ENCODE measurements at regions not wholly inside any gene's neighbourhood (a gene's known extent, or its start where the extent isn't known, plus 50 kb on each side); places are given as distances from the start of the nearest gene placed in this dataset.

DNA sequence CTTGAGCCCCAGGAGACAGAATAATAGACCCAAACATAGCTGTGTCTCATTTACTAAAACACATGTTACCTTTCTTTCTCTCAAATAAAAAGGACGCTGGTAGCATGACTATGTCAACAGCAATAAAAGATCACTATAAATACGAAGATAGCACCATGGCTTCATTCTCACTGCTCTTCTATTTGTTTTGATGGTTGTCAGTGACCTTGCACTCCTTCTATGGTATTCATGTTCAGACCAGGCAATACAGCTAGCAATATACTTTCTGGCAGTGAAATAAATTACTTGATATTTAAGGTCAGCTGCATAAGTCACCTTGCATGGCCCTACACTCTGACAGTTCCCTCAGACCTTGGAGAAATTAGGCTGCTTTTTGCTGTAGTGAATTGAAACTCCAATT is 263.2 kb upstream of the CDH7 start:
- no peaks in the 10 kb centered on the region for H3K36me3 ChIP-seq (ENCODE audit: control insufficient read depth, insufficient read depth, low read length)
- Mint-ChIP-seq H3K9me3 (no peaks in the 10 kb centered on the region), H3K27ac (no peak overlapping the region), H3K4me3 (no peak overlapping the region), H3K4me1 (no peaks in the 10 kb centered on the region), H3K36me3 (ENCODE audit: low read depth) (no peaks in the 10 kb centered on the region), H3K27me3 (ENCODE audit: insufficient read depth) (no peaks in the 10 kb centered on the region)
- no peak overlapping the region for H3K9ac ChIP-seq (ENCODE audit: extremely low read depth, low read length, poor library complexity, severe bottlenecking)
- no peaks in the 10 kb centered on the region for H3K9me3 ChIP-seq (ENCODE audit: control insufficient read depth, low read length)
- no peak for TF ChIP-seq CTCF (conservative IDR thresholded peaks at IDR 0.05)
- DNase-seq: no peak
- H3K4me1 ChIP-seq (ENCODE audit: control insufficient read depth, insufficient read depth, low read length): no peaks in the 10 kb centered on the region
- no peak overlapping the region for H3K4me3 ChIP-seq (ENCODE audit: low read length)
- H3K27ac ChIP-seq (ENCODE audit: low read depth, low read length): no peak overlapping the region
- 61 to 83% methylated on average over 2 of the region's 2 CpGs for WGBS, 2 experiments (ENCODE audit: insufficient coverage in 1 of 2, insufficient read length in 1 of 2)
- H3K27me3 ChIP-seq (ENCODE audit: control insufficient read depth, insufficient read depth, low read length, poor library complexity, severe bottlenecking): no peaks in the 10 kb centered on the region

DNA sequence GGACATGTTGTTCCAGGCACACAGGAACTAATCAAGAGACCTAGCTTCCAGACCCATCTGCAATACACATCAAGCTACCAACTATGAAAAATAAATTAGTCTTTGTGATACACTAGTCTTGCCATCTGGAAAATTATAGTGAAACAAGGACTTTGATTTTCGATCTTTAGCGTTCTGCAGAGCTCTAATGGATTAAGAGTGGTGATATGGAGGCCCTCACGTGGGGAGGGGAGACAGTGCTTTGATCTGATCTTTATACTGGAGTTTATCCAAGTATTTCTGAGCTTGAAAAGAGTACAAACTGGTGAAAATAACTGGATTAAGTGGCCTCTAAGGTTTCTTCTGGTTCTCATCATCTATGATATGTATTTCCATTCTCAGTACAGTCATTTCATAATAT is 273.4 kb upstream of the CDH7 start:
- no peaks in the 10 kb centered on the region for H3K9me3 ChIP-seq (ENCODE audit: control insufficient read depth, low read length)
- no peaks in the 10 kb centered on the region for H3K27me3 ChIP-seq (ENCODE audit: control insufficient read depth, insufficient read depth, low read length, poor library complexity, severe bottlenecking)
- H3K36me3 ChIP-seq (ENCODE audit: control insufficient read depth, insufficient read depth, low read length): no peaks in the 10 kb centered on the region
- no peaks in the 10 kb centered on the region for H3K36me3 Mint-ChIP-seq (ENCODE audit: low read depth)
- TF ChIP-seq CTCF (conservative IDR thresholded peaks at IDR 0.05): no peak
- H3K27me3 Mint-ChIP-seq (ENCODE audit: insufficient read depth): no peaks in the 10 kb centered on the region
- H3K27ac ChIP-seq (ENCODE audit: low read depth, low read length): no peak overlapping the region
- H3K9ac ChIP-seq (ENCODE audit: extremely low read depth, low read length, poor library complexity, severe bottlenecking): no peak overlapping the region
- 95 to 100% methylated on average over 2 to 3 of the region's 3 CpGs for WGBS, 2 experiments (ENCODE audit: insufficient coverage in 1 of 2, insufficient read length in 1 of 2)
- H3K4me3 Mint-ChIP-seq: no peak overlapping the region
- no peak for DNase-seq
- no peaks in the 10 kb centered on the region for H3K4me1 ChIP-seq (ENCODE audit: control insufficient read depth, insufficient read depth, low read length)
- no peak overlapping the region for H3K27ac Mint-ChIP-seq
- no peak overlapping the region for H3K4me3 ChIP-seq (ENCODE audit: low read length)
- H3K9me3 Mint-ChIP-seq: no peaks in the 10 kb centered on the region
- H3K4me1 Mint-ChIP-seq: no peaks in the 10 kb centered on the region

DNA sequence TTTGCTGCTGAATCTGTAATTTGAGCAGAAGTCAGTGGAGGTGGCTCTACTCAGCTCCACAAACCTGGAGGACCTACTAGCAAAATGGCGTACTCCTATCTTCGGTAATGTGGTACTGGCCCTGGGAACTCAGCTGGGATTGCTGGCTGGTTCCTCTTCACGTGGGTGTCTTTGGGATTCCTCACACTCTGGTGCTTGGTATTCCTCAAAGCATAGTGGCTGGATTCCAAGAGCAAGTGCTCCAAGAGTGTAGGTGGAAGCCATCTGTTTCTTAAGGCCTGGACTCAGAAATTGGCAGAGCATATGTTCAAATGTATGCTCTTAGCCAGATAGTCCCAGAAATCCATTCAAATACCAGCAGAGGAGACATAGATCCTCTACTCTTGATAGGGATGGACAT is 281.9 kb upstream of the CDH7 start:
- 79 to 92% methylated on average over 3 of the region's 3 CpGs for WGBS, 2 experiments (ENCODE audit: insufficient coverage in 1 of 2, insufficient read length in 1 of 2)
- H3K9ac ChIP-seq (ENCODE audit: extremely low read depth, low read length, poor library complexity, severe bottlenecking): no peak overlapping the region
- Mint-ChIP-seq H3K27ac (no peak overlapping the region), H3K9me3 (no peaks in the 10 kb centered on the region), H3K4me1 (no peaks in the 10 kb centered on the region), H3K4me3 (no peak overlapping the region), H3K27me3 (ENCODE audit: insufficient read depth) (peaks cover 2% of the 10 kb centered on the region), H3K36me3 (ENCODE audit: low read depth) (no peaks in the 10 kb centered on the region)
- H3K27ac ChIP-seq (ENCODE audit: low read depth, low read length): no peak overlapping the region
- TF ChIP-seq CTCF (conservative IDR thresholded peaks at IDR 0.05): no peak
- H3K27me3 ChIP-seq (ENCODE audit: control insufficient read depth, insufficient read depth, low read length, poor library complexity, severe bottlenecking): no peaks in the 10 kb centered on the region
- no peaks in the 10 kb centered on the region for H3K4me1 ChIP-seq (ENCODE audit: control insufficient read depth, insufficient read depth, low read length)
- H3K36me3 ChIP-seq (ENCODE audit: control insufficient read depth, insufficient read depth, low read length): no peaks in the 10 kb centered on the region
- DNase-seq: no peak
- no peaks in the 10 kb centered on the region for H3K9me3 ChIP-seq (ENCODE audit: control insufficient read depth, low read length)
- H3K4me3 ChIP-seq (ENCODE audit: low read length): no peak overlapping the region

Measured in endodermal cell (in vitro differentiated cells).